H9 (cell line): ENCODE measurements at regions not wholly inside any gene's neighbourhood (a gene's known extent, or its start where the extent isn't known, plus 50 kb on each side); places are given as distances from the start of the nearest gene placed in this dataset.

Experiments
- DNase-seq: peaks from one replicate; pipeline ENCODE4 v3.0.0-alpha.2; 2017
- H2AFZ ChIP-seq: one replicate; pipeline ENCODE4 v1.6.1; 2013; ENCODE audit warnings: mild to moderate bottlenecking, low read length, control low read depth, moderate library complexity
- H2AK5ac ChIP-seq: 2 replicates; pipeline ENCODE4 v1.6.1; 2013; ENCODE audit warnings: low read length, control low read depth, mixed read lengths; ENCODE audit not compliant: insufficient read length
- H2BK120ac ChIP-seq: one replicate; pipeline ENCODE4 v1.6.1; 2013; ENCODE audit warnings: low read depth, mild to moderate bottlenecking, low read length, control low read depth, inconsistent platforms; ENCODE audit not compliant: poor library complexity, severe bottlenecking
- H2BK12ac ChIP-seq: 2 replicates; pipeline ENCODE4 v1.6.1; 2013; ENCODE audit warnings: low read length, control low read depth, mixed read lengths, low read depth; ENCODE audit not compliant: insufficient read length
- H2BK15ac ChIP-seq: 2 replicates; pipeline ENCODE4 v1.6.1; 2013; ENCODE audit warnings: low read depth, low read length, control low read depth
- H2BK20ac ChIP-seq: one replicate; pipeline ENCODE4 v1.6.1; 2013; ENCODE audit warnings: low read depth, mild to moderate bottlenecking, low read length, control low read depth, inconsistent platforms; ENCODE audit not compliant: poor library complexity, severe bottlenecking
- H2BK5ac ChIP-seq: 2 replicates; pipeline ENCODE4 v1.6.1; 2013; ENCODE audit warnings: low read length, control low read depth, mixed read lengths; ENCODE audit not compliant: insufficient read length
- H3K14ac ChIP-seq: 2 replicates; pipeline ENCODE4 v1.6.1; 2013; ENCODE audit warnings: low read length, control low read depth; ENCODE audit not compliant: insufficient read depth
- H3K18ac ChIP-seq: 2 replicates; pipeline ENCODE4 v1.6.1; 2013; ENCODE audit warnings: low read depth, mild to moderate bottlenecking, mixed read lengths, low read length, control low read depth; ENCODE audit not compliant: insufficient read length
- H3K23ac ChIP-seq: 2 replicates; pipeline ENCODE4 v1.6.1; 2013; ENCODE audit warnings: low read length, control low read depth, mixed read lengths, low read depth; ENCODE audit not compliant: insufficient read length
- H3K23me2 ChIP-seq: 2 replicates; pipeline ENCODE4 v1.6.1; 2013; ENCODE audit warnings: low read depth, mild to moderate bottlenecking, mixed read lengths, low read length, control low read depth; ENCODE audit not compliant: insufficient read length, poor library complexity, severe bottlenecking
- H3K27ac ChIP-seq: 2 replicates; pipeline ENCODE4 v1.5.1; 2013; ENCODE audit warnings: low read length, control low read depth, mixed read lengths, low read depth; ENCODE audit not compliant: insufficient read length
- H3K27me3 ChIP-seq: 2 replicates; pipeline ENCODE4 v1.6.1; 2013; ENCODE audit warnings: low read length, control low read depth, inconsistent platforms; ENCODE audit not compliant: insufficient read depth
- H3K4ac ChIP-seq: 2 replicates; pipeline ENCODE4 v1.6.1; 2013; ENCODE audit warnings: low read depth, mild to moderate bottlenecking, control low read depth, inconsistent platforms, low read length, moderate library complexity
- H3K4me1 ChIP-seq: 2 replicates; pipeline ENCODE4 v1.6.1; 2013; ENCODE audit warnings: low read length, control low read depth, inconsistent platforms; ENCODE audit not compliant: insufficient read depth
- H3K4me2 ChIP-seq: 2 replicates; pipeline ENCODE4 v1.6.1; 2013; ENCODE audit warnings: low read length, control low read depth, mixed read lengths; ENCODE audit not compliant: insufficient read length, insufficient read depth
- H3K56ac ChIP-seq: 2 replicates; pipeline ENCODE4 v1.6.1; 2013; ENCODE audit warnings: low read depth, mild to moderate bottlenecking, mixed read lengths, low read length, control low read depth; ENCODE audit not compliant: insufficient read length
- H3K79me1 ChIP-seq: 2 replicates; pipeline ENCODE4 v1.6.1; 2013; ENCODE audit warnings: low read depth, mild to moderate bottlenecking, moderate library complexity, low read length, control low read depth, inconsistent platforms; ENCODE audit not compliant: insufficient read depth, poor library complexity, severe bottlenecking
- H3K79me2 ChIP-seq: 2 replicates; pipeline ENCODE4 v1.6.1; 2013; ENCODE audit warnings: low read length, control low read depth, inconsistent platforms; ENCODE audit not compliant: insufficient read depth
- H3K9ac ChIP-seq: 2 replicates; pipeline ENCODE4 v1.6.1; 2013; ENCODE audit warnings: low read length, control low read depth, mixed read lengths; ENCODE audit not compliant: insufficient read length; ENCODE audit errors: extremely low read depth
- H3K9me3 ChIP-seq: one replicate; pipeline ENCODE4 v1.6.1; 2013; ENCODE audit warnings: low read depth, low read length, inconsistent platforms; ENCODE audit not compliant: control insufficient read depth
- H3T11ph ChIP-seq: one replicate; pipeline ENCODE4 v1.6.1; 2013; ENCODE audit warnings: mild to moderate bottlenecking, low read length, control low read depth, inconsistent platforms
- H4K20me1 ChIP-seq: one replicate; pipeline ENCODE4 v1.6.1; 2013; ENCODE audit not compliant: control insufficient read depth, insufficient read length, insufficient read depth
- H4K5ac ChIP-seq: 2 replicates; pipeline ENCODE4 v1.6.1; 2013; ENCODE audit warnings: low read depth, mild to moderate bottlenecking, mixed read lengths, low read length, control low read depth; ENCODE audit not compliant: insufficient read length
- H4K8ac ChIP-seq: replicated peaks from 2 replicates; pipeline ENCODE4 v1.6.1; 2013; ENCODE audit warnings: low read length, control low read depth, mixed read lengths, low read depth; ENCODE audit not compliant: insufficient read length
- H4K91ac ChIP-seq: 2 replicates; pipeline ENCODE4 v1.6.1; 2013; ENCODE audit warnings: low read depth, mild to moderate bottlenecking, moderate library complexity, mixed read lengths, low read length, control low read depth; ENCODE audit not compliant: insufficient read length
- H3K27ac Mint-ChIP-seq, 3 experiments: 2 replicates in 2 of 3; 3 replicates in 1 of 3; pipeline ENCODE4 v1.8.0; 2020 to 2021; ENCODE audit warnings: mixed read lengths in 3 of 3, mild to moderate bottlenecking in 1 of 3, moderate library complexity in 1 of 3
- H3K27me3 Mint-ChIP-seq: 2 replicates; pipeline ENCODE4 v1.8.0; 2021; ENCODE audit warnings: low read depth, mild to moderate bottlenecking, moderate library complexity, mixed read lengths
- H3K36me3 Mint-ChIP-seq, 3 experiments: 2 replicates in 2 of 3; 3 replicates in 1 of 3; pipeline ENCODE4 v1.8.0; 2020 to 2021; ENCODE audit warnings: low read depth in 3 of 3, mixed read lengths in 3 of 3; ENCODE audit not compliant: insufficient read depth in 1 of 3
- H3K4me1 Mint-ChIP-seq, 2 experiments: 2 replicates each; pipeline ENCODE4 v1.8.0; 2020; ENCODE audit warnings: mixed read lengths in 2 of 2
- H3K4me3 Mint-ChIP-seq, 2 experiments: 2 replicates in 1 of 2; 3 replicates in 1 of 2; pipeline ENCODE4 v1.8.0; 2020 to 2021; ENCODE audit warnings: mild to moderate bottlenecking in 2 of 2, mixed read lengths in 2 of 2, moderate library complexity in 1 of 2
- H3K9me3 Mint-ChIP-seq, 2 experiments: 2 replicates in 1 of 2; 3 replicates in 1 of 2; pipeline ENCODE4 v1.8.0; 2020; ENCODE audit warnings: mild to moderate bottlenecking in 2 of 2, mixed read lengths in 2 of 2, moderate library complexity in 1 of 2
- CTCF ChIP-seq: fragments of 200-600 bp; sonication (generic); conservative IDR thresholded peaks from 3 replicates; pipeline ENCODE4 v1.8.0; 2021; ENCODE audit warnings: antibody characterized with exemption, mild to moderate bottlenecking
- WGBS: extraction: QIAGEN DNeasy Blood & Tissue Kit; methylation state at CpG from one replicate; pipeline ENCODE4 v1.1.7; 2013; ENCODE audit warnings: missing lambda C conversion rate, low lambda C conversion rate, mixed read lengths; ENCODE audit not compliant: insufficient read length; ENCODE audit errors: extremely low coverage; 5-methylcytosine and 5-hydroxymethylcytosine counted together

GRCh38 chr16:66143415-66143814 is 223.1 kb upstream of the CDH5 start:
- no peak for DNase-seq
- H3K4ac ChIP-seq, result no peak overlapping the region
- no peak overlapping the region for H3K23ac ChIP-seq
- Mint-ChIP-seq H3K27ac (no peak overlapping the region), H3K4me1 (peaks cover 4 to 13% of the 10 kb centered on the region in 2 experiments), H3K36me3 (no peaks in the 10 kb centered on the region), H3K27me3 (peaks cover 14% of the 10 kb centered on the region), H3K9me3 (no peaks in the 10 kb centered on the region), H3K4me3 (no peak overlapping the region)
- no peak overlapping the region for H3K4me2 ChIP-seq
- H3K56ac ChIP-seq, result no peak overlapping the region
- no peak overlapping the region for H2BK20ac ChIP-seq
- no peak overlapping the region for H2AFZ ChIP-seq
- H2BK120ac ChIP-seq, result no peak overlapping the region
- H2BK12ac ChIP-seq, result no peak overlapping the region
- H3K23me2 ChIP-seq, result no peaks in the 10 kb centered on the region
- H4K91ac ChIP-seq, result no peak overlapping the region
- H2AK5ac ChIP-seq, result no peak overlapping the region
- no peak overlapping the region for H3K14ac ChIP-seq
- no CpG with 5 or more reads among the region's 1 CpG for WGBS
- no peaks in the 10 kb centered on the region for H4K20me1 ChIP-seq
- no peak overlapping the region for H3T11ph ChIP-seq
- H3K79me1 ChIP-seq, result no peaks in the 10 kb centered on the region
- no peak overlapping the region for H4K5ac ChIP-seq
- no peak for TF ChIP-seq CTCF
- no peaks in the 10 kb centered on the region for H3K4me1 ChIP-seq
- H2BK15ac ChIP-seq, result no peak overlapping the region
- H3K9me3 ChIP-seq, result no peaks in the 10 kb centered on the region
- no peak overlapping the region for H4K8ac ChIP-seq
- H2BK5ac ChIP-seq, result no peak overlapping the region
- no peak overlapping the region for H3K9ac ChIP-seq
- no peaks in the 10 kb centered on the region for H3K79me2 ChIP-seq
- H3K27me3 ChIP-seq, result no peaks in the 10 kb centered on the region
- no peak overlapping the region for H3K27ac ChIP-seq
- no peak overlapping the region for H3K18ac ChIP-seq
